Panc1 (cell line): ENCODE measurements at regions not wholly inside any gene's neighbourhood (a gene's known extent, or its start where the extent isn't known, plus 50 kb on each side); places are given as distances from the start of the nearest gene placed in this dataset.

Experiments used
- ATAC-seq: fragments of 200-7000 bp; cut with Tn5 transposase; 2 replicates; pipeline ENCODE4 v1.9.1; 2020; ENCODE audit warnings: mild to moderate bottlenecking, moderate library complexity
- BruUV-seq: library from RNA; stranded (reverse); fragments of 400-500 nt; replicated peaks from 2 replicates; lab custom pipeline; 2021; lab: Mats Ljungman, UMichigan
- CTCF ChIA-PET: fragments of 300-600 bp; sonication (Branson Sonifier 250); formaldehyde crosslinking; loops from one replicate; lab custom pipeline; 2022; ENCODE audit warnings: antibody characterized with exemption; lab: Charles Lee
- POLR2A ChIA-PET: fragments of 300-600 bp; sonication (Branson Sonifier 250); formaldehyde crosslinking; loops from one replicate; lab custom pipeline; 2022; ENCODE audit warnings: antibody characterized with exemption; lab: Charles Lee
- DNase-seq: peaks from one replicate; pipeline ENCODE4 v3.0.0-alpha.2; 2010; ENCODE audit warnings: low read depth, low spot score
- H3K27ac ChIP-seq: 2 replicates; pipeline ENCODE4 v1.5.1; 2011; ENCODE audit warnings: mild to moderate bottlenecking, low read length, inconsistent platforms
- H3K27me3 ChIP-seq: fragments of 200-500 bp; sonication (Bioruptor generic); 2 replicates; pipeline ENCODE4 v1.6.0; 2014; ENCODE audit warnings: low read length, inconsistent platforms; ENCODE audit not compliant: control insufficient read depth, insufficient read depth
- H3K36me3 ChIP-seq: fragments of 200-500 bp; sonication (Bioruptor generic); 2 replicates; pipeline ENCODE4 v1.5.1; 2014; ENCODE audit warnings: inconsistent platforms, mild to moderate bottlenecking, low read length, moderate library complexity; ENCODE audit not compliant: control insufficient read depth, insufficient read depth
- H3K4me1 ChIP-seq: 2 replicates; pipeline ENCODE4 v1.5.1; 2011; ENCODE audit warnings: inconsistent platforms, mild to moderate bottlenecking, low read length, moderate library complexity; ENCODE audit not compliant: control insufficient read depth, insufficient read depth
- H3K4me3 ChIP-seq, 2 experiments: 2 replicates each; pipeline ENCODE4 v1.5.1; 2011 to 2012; ENCODE audit warnings: low read depth in 2 of 2, low read length in 2 of 2, mild to moderate bottlenecking in 2 of 2, inconsistent platforms in 1 of 2, moderate library complexity in 1 of 2
- H3K9me3 ChIP-seq: fragments of 200-500 bp; sonication (Bioruptor generic); 2 replicates; pipeline ENCODE4 v1.5.1; 2014; ENCODE audit warnings: low read depth, mild to moderate bottlenecking, inconsistent platforms, low read length, moderate library complexity; ENCODE audit not compliant: control insufficient read depth, insufficient read depth
- CTCF ChIP-seq: fragments of 450-650 bp; IDR thresholded peaks from 2 replicates; pipeline ENCODE4 v1.5.1; 2017; ENCODE audit warnings: mild to moderate bottlenecking
- POLR2AphosphoS5 ChIP-seq: IDR thresholded peaks from 2 replicates; pipeline ENCODE4 v1.6.1; 2012; ENCODE audit warnings: mild to moderate bottlenecking, low read depth, low read length, moderate library complexity
- REST ChIP-seq, 2 experiments: IDR thresholded peaks; 2 replicates each; pipeline ENCODE4 v1.6.1; 2011 to 2012; ENCODE audit warnings: low read depth in 2 of 2, control low read depth in 1 of 2, low read length in 1 of 2, mild to moderate bottlenecking in 1 of 2, moderate library complexity in 1 of 2; ENCODE audit not compliant: insufficient read depth in 1 of 2
- SIN3A ChIP-seq: IDR thresholded peaks from 2 replicates; pipeline ENCODE4 v1.6.1; 2012; ENCODE audit warnings: low read depth, mild to moderate bottlenecking, low read length, moderate library complexity, borderline replicate concordance; ENCODE audit not compliant: insufficient read depth
- TCF7L2 ChIP-seq: IDR thresholded peaks from 2 replicates; pipeline ENCODE4 v1.6.1; 2011; ENCODE audit warnings: mild to moderate bottlenecking, low read depth, low read length, inconsistent platforms
- in situ Hi-C: cut with HindIII; loops from 2 replicates; pipeline ENCODE4 v1.10.0; 2016; ENCODE audit warnings: low sequenced_read_pairs, low pct_unique_long_range_greater_than_20kb
- intact Hi-C: fragments of 100-400 bp; cut with micrococcal nuclease; formaldehyde crosslinking; loops from one replicate; pipeline ENCODE4 v1.10.0; 2022; ENCODE audit not compliant: unreplicated experiment

- BruUV-seq: no TSS peak
- ChIA-PET POLR2A (no interaction called here), CTCF (no interaction called here)
- in situ Hi-C loops: no loop called here
- ATAC-seq (no peak), DNase-seq (no peak)
- no peak overlapping the region for H3K27ac ChIP-seq
- TF ChIP-seq CTCF (no peak), SIN3A (no peak), TCF7L2 (no peak), POLR2AphosphoS5 (no peak), REST (IDR thresholded peaks at IDR 0.05; ENCODE audit: insufficient read depth in 1 of 2, low read depth in 2 of 2, low read length in 1 of 2) (no peak)
- H3K4me1 ChIP-seq: no peaks in the 10 kb centered on the region
- no peaks in the 10 kb centered on the region for H3K27me3 ChIP-seq
- H3K9me3 ChIP-seq: no peaks in the 10 kb centered on the region
- H3K4me3 ChIP-seq: no peak overlapping the region
- intact Hi-C loops: no loop called here
- H3K36me3 ChIP-seq: no peaks in the 10 kb centered on the region
These were observed 266.5 kb downstream of the C6orf118 start for GRCh38 chr6:165042912-165043311.

- Histone ChIP-seq H3K4me3 (no peak overlapping the region), H3K27ac (no peak overlapping the region), H3K9me3 (no peaks in the 10 kb centered on the region), H3K36me3 (no peaks in the 10 kb centered on the region), H3K4me1 (no peaks in the 10 kb centered on the region), H3K27me3 (no peaks in the 10 kb centered on the region)
- intact Hi-C loops: no loop called here
- DNase-seq: no peak
- no TSS peak for BruUV-seq
- in situ Hi-C loops: no loop called here
- POLR2A ChIA-PET: no interaction called here
- CTCF ChIA-PET: no interaction called here
- no peak for TF ChIP-seq SIN3A
- no peak for TF ChIP-seq POLR2AphosphoS5
- no peak for TF ChIP-seq REST (IDR thresholded peaks at IDR 0.05; ENCODE audit: insufficient read depth in 1 of 2, low read depth in 2 of 2, low read length in 1 of 2)
- no peak for ATAC-seq
These were observed 269.0 kb downstream of the C6orf118 start for GRCh38 chr6:165040440-165040839.
